ENCODE measurements at regions not wholly inside any gene's neighbourhood (a gene's known extent, or its start where the extent isn't known, plus 50 kb on each side); places are given as distances from the start of the nearest gene placed in this dataset.

GRCh38 chr22:44599500-44600140, 101.6 kb upstream of the RTL6 start:
- POLR2A ChIA-PET, result interaction anchor here (0.6 to 0.7 kb wide), 2 partner anchors 29 to 699 kb away, joined by 3 to 5 read pairs; no protein-coding TSS in a partner anchor

More at GRCh38 chr22:44599500-44600140, 101.6 kb upstream of the RTL6 start:
- no peak for DNase-seq (ENCODE audit: low read depth, low spot score)
- no peak overlapping the region for H3K4me3 ChIP-seq (replicated peaks in 1 of 3; ENCODE audit: insufficient read depth in 1 of 3, low read depth in 1 of 3, low read length in 3 of 3)
- dilution Hi-C loops (cut with MboI; ENCODE audit: extremely low pct_ligation_motif_present, low sequenced_read_pairs) (no loop called here), intact Hi-C loops (cut with micrococcal nuclease) (no loop called here)
- CTCF ChIA-PET, result interaction anchor here (1.0 kb wide), 1 partner anchor 85 kb away, joined by 3 read pairs; no protein-coding TSS in a partner anchor
- no peaks in the 10 kb centered on the region for H3K4me1 ChIP-seq (ENCODE audit: control insufficient read depth, extremely low read depth, insufficient read depth, low read length)
- H2AFZ ChIP-seq (ENCODE audit: low read depth, low read length), result no peak overlapping the region
- no peaks in the 10 kb centered on the region for H3K36me3 ChIP-seq (ENCODE audit: control insufficient read depth in 2 of 2, extremely low read depth in 1 of 2, insufficient read depth in 2 of 2, low read length in 2 of 2)
- FAIRE-seq, result no peak
- no peaks in the 10 kb centered on the region for H3K9me3 ChIP-seq (replicated peaks; ENCODE audit: control insufficient read depth, insufficient read depth, low read length)
- no peak overlapping the region for H3K4me2 ChIP-seq (ENCODE audit: insufficient read depth, low read length)
- BruUV-seq (replicated peaks), result no TSS peak
- no peaks in the 10 kb centered on the region for H3K9me1 ChIP-seq (replicated peaks; ENCODE audit: control insufficient read depth, extremely low read depth, insufficient read depth, low read length)
- no peaks in the 10 kb centered on the region for H4K20me1 ChIP-seq (replicated peaks; ENCODE audit: control insufficient read depth, extremely low read depth, insufficient read depth, low read length)
- H3K79me2 ChIP-seq (ENCODE audit: control insufficient read depth, insufficient read depth, low read length), result no peaks in the 10 kb centered on the region
- H3K27ac ChIP-seq (ENCODE audit: insufficient read depth, low read depth, low read length), result no peak overlapping the region
- TF ChIP-seq MAX (IDR thresholded peaks at IDR 0.05; ENCODE audit: insufficient read depth, insufficient read length) (no peak), FOS (IDR thresholded peaks at IDR 0.05; ENCODE audit: borderline replicate concordance, insufficient read depth, low read length) (no peak), CTCF (IDR thresholded peaks at IDR 0.05; ENCODE audit: extremely low read depth in 1 of 2, insufficient read depth in 1 of 2, low read depth in 1 of 2, low read length in 2 of 2) (no peak), EZH2 (IDR thresholded peaks at IDR 0.05; ENCODE audit: borderline replicate concordance, low read depth, low read length, severe bottlenecking) (no peak)
- no peak overlapping the region for H3K9ac ChIP-seq (replicated peaks; ENCODE audit: extremely low read depth, insufficient read depth, low read length)
- peaks cover 0 to 3% of the 10 kb centered on the region in 2 experiments for H3K27me3 ChIP-seq (ENCODE audit: control insufficient read depth in 2 of 2, insufficient read depth in 2 of 2, low read length in 2 of 2)

Measured in endothelial cell of umbilical vein (primary cell).